ENCODE measurements at regions not wholly inside any gene's neighbourhood (a gene's known extent, or its start where the extent isn't known, plus 50 kb on each side); places are given as distances from the start of the nearest gene placed in this dataset.

DNA sequence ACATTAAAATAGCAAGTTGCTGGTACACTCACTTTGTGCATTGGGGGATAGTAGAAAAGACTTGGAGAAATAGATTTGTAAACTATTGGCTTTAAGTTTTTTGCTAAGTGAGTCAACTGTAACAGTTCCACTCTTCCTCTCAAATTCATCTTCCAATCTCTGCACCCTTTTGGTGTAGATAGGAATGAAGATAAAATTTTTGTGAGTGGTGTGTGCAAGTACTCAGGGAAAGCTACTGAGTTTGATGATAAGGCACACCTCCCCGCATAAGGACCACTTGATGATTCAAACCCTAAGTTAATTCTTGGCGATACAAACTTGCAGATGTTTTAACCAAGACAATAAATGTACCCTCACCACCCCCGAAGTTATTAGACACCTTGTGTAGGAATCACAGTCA lies 168.3 kb upstream of the SLITRK1 start:
- intact Hi-C loops (cut with DNase I): no loop called here
- Histone ChIP-seq H3K9me3 (no peaks in the 10 kb centered on the region), H3K4me1 (ENCODE audit: insufficient read depth) (no peaks in the 10 kb centered on the region), H3K27ac (no peak overlapping the region), H3K4me3 (no peak overlapping the region), H3K36me3 (no peaks in the 10 kb centered on the region), H3K27me3 (no peaks in the 10 kb centered on the region)
- TF ChIP-seq, protein P1, sequence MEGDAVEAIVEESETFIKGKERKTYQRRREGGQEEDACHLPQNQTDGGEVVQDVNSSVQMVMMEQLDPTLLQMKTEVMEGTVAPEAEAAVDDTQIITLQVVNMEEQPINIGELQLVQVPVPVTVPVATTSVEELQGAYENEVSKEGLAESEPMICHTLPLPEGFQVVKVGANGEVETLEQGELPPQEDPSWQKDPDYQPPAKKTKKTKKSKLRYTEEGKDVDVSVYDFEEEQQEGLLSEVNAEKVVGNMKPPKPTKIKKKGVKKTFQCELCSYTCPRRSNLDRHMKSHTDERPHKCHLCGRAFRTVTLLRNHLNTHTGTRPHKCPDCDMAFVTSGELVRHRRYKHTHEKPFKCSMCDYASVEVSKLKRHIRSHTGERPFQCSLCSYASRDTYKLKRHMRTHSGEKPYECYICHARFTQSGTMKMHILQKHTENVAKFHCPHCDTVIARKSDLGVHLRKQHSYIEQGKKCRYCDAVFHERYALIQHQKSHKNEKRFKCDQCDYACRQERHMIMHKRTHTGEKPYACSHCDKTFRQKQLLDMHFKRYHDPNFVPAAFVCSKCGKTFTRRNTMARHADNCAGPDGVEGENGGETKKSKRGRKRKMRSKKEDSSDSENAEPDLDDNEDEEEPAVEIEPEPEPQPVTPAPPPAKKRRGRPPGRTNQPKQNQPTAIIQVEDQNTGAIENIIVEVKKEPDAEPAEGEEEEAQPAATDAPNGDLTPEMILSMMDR (IDR thresholded peaks at IDR 0.05): no peak
- TF ChIP-seq EP300 (IDR thresholded peaks at IDR 0.05) (no peak), POLR2A (IDR thresholded peaks at IDR 0.05) (no peak)
- WGBS, 3 donors: 77 to 87% (median 78%) methylated on average over 3 of the region's 3 CpGs
- no peak for DNase-seq

DNA sequence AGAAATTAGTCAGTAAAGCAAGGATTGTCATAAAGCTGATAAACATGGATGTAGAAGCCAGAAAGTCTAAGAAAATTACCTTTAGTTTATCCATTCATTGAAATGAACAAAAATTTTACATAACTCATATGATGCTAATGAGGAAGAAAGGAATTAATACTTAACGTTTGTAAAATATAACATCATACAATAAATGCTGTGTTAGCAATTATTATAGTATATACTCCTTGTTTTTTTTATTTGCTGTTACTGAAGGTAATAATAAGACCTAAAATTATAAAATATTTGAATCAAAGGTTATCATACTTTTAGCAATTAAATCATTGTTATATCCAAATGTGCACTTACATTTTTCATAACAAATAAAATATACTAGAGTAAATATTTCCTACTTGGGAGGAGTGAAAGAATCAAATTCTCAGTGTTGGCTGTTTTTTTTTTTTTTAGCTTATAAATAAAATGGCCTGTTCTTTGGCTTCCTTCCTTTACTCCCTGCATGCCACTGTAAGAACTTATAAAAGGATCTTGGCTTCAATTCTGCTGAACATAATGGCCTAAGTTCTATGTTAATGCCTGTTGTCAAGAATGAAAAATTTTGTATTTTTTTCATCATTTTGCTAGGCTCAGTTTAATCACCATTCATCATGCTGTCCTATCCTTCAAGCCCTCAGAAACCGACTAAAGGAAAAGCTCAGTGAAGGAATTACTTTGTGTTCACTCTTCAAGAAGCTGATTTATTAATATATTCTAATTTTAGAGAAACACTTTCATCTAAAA lies 167.4 kb upstream of the SLITRK1 start:
- Histone ChIP-seq H3K27me3 (no peaks in the 10 kb centered on the region), H3K27ac (no peak overlapping the region), H3K4me3 (no peak overlapping the region), H3K36me3 (no peaks in the 10 kb centered on the region), H3K4me1 (ENCODE audit: insufficient read depth) (no peaks in the 10 kb centered on the region), H3K9me3 (no peaks in the 10 kb centered on the region)
- intact Hi-C loops (cut with DNase I): no loop called here
- 38 to 43% (median 40%) methylated on average over 2 of the region's 2 CpGs for WGBS, 3 donors
- TF ChIP-seq POLR2A (IDR thresholded peaks at IDR 0.05) (no peak), EP300 (IDR thresholded peaks at IDR 0.05) (no peak)
- TF ChIP-seq, protein P1 (IDR thresholded peaks at IDR 0.05): no peak
- no peak for DNase-seq

DNA sequence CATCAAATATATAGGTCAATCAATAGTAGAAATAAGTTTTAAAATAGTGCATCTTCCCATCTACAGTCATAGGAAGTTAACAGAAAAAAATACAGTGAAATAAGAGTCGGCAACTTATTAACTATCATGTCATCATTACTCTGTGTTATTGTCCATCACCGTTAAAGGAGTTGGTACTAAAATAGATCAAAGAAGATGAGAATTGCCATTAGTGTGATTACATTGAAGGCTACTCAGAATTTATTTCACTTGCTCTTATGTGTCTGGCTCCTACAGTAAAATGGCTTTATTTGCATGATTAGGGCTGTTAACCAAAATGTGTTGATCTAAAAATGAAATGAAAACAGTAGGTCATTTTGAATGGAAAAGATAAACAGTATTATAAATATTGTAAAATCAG lies 162.5 kb upstream of the SLITRK1 start:
- H3K9me3 ChIP-seq: no peaks in the 10 kb centered on the region
- no peak for DNase-seq
- TF ChIP-seq EP300 (IDR thresholded peaks at IDR 0.05) (no peak), POLR2A (IDR thresholded peaks at IDR 0.05) (no peak)
- TF ChIP-seq, protein P1 (IDR thresholded peaks at IDR 0.05): no peak
- H3K36me3 ChIP-seq: no peaks in the 10 kb centered on the region
- intact Hi-C loops (cut with DNase I): no loop called here
- WGBS, 3 donors: 22 to 48% (median 24%) methylated on average over 2 of the region's 2 CpGs
- H3K4me3 ChIP-seq: no peak overlapping the region
- no peak overlapping the region for H3K27ac ChIP-seq
- H3K4me1 ChIP-seq (ENCODE audit: insufficient read depth): no peaks in the 10 kb centered on the region
- no peaks in the 10 kb centered on the region for H3K27me3 ChIP-seq

DNA sequence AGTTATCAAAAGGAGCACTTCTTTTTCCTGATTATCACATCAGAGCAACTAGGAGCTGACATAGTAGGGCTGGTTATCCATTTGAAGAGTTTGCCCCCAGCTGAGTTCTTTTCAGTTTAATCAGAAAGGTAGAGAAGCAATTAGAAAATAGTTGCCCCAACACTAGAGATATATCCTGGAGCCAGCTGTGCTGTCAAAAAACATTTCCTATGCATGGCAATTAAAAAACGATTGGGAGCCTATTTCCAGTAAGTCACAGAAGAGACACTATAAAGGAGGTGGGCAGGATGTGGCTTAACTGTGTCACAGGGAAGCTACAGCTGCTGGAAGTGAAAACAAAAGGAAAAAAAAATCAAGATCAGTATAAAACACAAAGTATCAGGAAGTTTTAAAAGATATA lies 155.7 kb upstream of the SLITRK1 start:
- Histone ChIP-seq H3K4me3 (no peak overlapping the region), H3K27me3 (no peaks in the 10 kb centered on the region), H3K9me3 (no peaks in the 10 kb centered on the region), H3K4me1 (ENCODE audit: insufficient read depth) (no peaks in the 10 kb centered on the region), H3K36me3 (no peaks in the 10 kb centered on the region), H3K27ac (no peak overlapping the region)
- no peak for TF ChIP-seq EP300 (IDR thresholded peaks at IDR 0.05)
- TF ChIP-seq POLR2A (IDR thresholded peaks at IDR 0.05): no peak
- TF ChIP-seq, protein P1 (IDR thresholded peaks at IDR 0.05): no peak
- intact Hi-C loops (cut with DNase I): no loop called here
- DNase-seq: no peak
- WGBS, 3 donors: 0 to 6% (median 0%) methylated on average over 1 of the region's 1 CpG
